ENCODE measurements at regions not wholly inside any gene's neighbourhood (a gene's known extent, or its start where the extent isn't known, plus 50 kb on each side); places are given as distances from the start of the nearest gene placed in this dataset.
"Not testable (repeated sequence)": the region's sequence is repeated elsewhere in the genome, so short reads cannot be mapped to it uniquely, and the experiment has no call there.

GRCh38 chr1:232868793-232869491, 63.7 kb downstream of the MAP10 start:
- no peaks in the 10 kb centered on the region for H3K9me3 ChIP-seq (ENCODE audit: control insufficient read depth in 1 of 2, insufficient read depth in 1 of 2, low read depth in 1 of 2, low read length in 2 of 2)
- POLR2A ChIA-PET, result interaction anchor here (0.6 to 1.4 kb wide), 11 partner anchors 9 to 345 kb away, joined by 3 to 5 read pairs (median 3); partner anchors contain the start of gene SIPA1L2
- TF ChIP-seq CEBPB (IDR thresholded peaks at IDR 0.05; ENCODE audit: low read depth), result peak; percentile 83
- TF ChIP-seq, protein P1, sequence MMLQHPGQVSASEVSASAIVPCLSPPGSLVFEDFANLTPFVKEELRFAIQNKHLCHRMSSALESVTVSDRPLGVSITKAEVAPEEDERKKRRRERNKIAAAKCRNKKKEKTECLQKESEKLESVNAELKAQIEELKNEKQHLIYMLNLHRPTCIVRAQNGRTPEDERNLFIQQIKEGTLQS (IDR thresholded peaks at IDR 0.05), result peak; percentile 25; the same call in 1 of the 2 replicates
- peak; percentile 51; the same call in 1 of the 2 replicates for TF ChIP-seq SP1 (IDR thresholded peaks at IDR 0.05; ENCODE audit: low read depth)
- TF ChIP-seq EZH2 (IDR thresholded peaks at IDR 0.05), result no peak
- TF ChIP-seq CBX3 (IDR thresholded peaks at IDR 0.05; ENCODE audit: low read depth), result peak; percentile 66; the same call in 1 of the 2 replicates
- TF ChIP-seq EGR1 (IDR thresholded peaks at IDR 0.05; ENCODE audit: low read depth), result no peak
- peak; percentile 23; the same call in 1 of the 2 replicates for TF ChIP-seq JUND (IDR thresholded peaks at IDR 0.05)
- TF ChIP-seq POLR2AphosphoS5 (IDR thresholded peaks at IDR 0.05; ENCODE audit: low read depth, low read length), result peak; percentile 90
- TF ChIP-seq SIN3A (IDR thresholded peaks at IDR 0.05; ENCODE audit: low read depth), result peak; percentile 68; the same call in 1 of the 2 replicates
- peak; percentile 44; the same call in 1 of the 2 replicates for TF ChIP-seq SRF (IDR thresholded peaks at IDR 0.05; ENCODE audit: low read depth)
- TF ChIP-seq, protein P2, sequence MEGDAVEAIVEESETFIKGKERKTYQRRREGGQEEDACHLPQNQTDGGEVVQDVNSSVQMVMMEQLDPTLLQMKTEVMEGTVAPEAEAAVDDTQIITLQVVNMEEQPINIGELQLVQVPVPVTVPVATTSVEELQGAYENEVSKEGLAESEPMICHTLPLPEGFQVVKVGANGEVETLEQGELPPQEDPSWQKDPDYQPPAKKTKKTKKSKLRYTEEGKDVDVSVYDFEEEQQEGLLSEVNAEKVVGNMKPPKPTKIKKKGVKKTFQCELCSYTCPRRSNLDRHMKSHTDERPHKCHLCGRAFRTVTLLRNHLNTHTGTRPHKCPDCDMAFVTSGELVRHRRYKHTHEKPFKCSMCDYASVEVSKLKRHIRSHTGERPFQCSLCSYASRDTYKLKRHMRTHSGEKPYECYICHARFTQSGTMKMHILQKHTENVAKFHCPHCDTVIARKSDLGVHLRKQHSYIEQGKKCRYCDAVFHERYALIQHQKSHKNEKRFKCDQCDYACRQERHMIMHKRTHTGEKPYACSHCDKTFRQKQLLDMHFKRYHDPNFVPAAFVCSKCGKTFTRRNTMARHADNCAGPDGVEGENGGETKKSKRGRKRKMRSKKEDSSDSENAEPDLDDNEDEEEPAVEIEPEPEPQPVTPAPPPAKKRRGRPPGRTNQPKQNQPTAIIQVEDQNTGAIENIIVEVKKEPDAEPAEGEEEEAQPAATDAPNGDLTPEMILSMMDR (IDR thresholded peaks at IDR 0.05 in 2 of 3, conservative IDR thresholded peaks at IDR 0.05 in 1 of 3; ENCODE audit: borderline replicate concordance in 1 of 3, insufficient read depth in 1 of 3, low read depth in 2 of 3, low read length in 2 of 3), result no peak
- no peak for TF ChIP-seq TCF7L2 (IDR thresholded peaks at IDR 0.05; ENCODE audit: borderline replicate concordance, extremely low read depth, insufficient read depth, insufficient read length)
- TF ChIP-seq, protein P3, sequence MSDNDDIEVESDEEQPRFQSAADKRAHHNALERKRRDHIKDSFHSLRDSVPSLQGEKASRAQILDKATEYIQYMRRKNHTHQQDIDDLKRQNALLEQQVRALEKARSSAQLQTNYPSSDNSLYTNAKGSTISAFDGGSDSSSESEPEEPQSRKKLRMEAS (IDR thresholded peaks at IDR 0.05), result no peak; the same call in 1 of the 2 replicates
- no peak for TF ChIP-seq EZH2phosphoT487 (IDR thresholded peaks at IDR 0.05; ENCODE audit: borderline replicate concordance)
- TF ChIP-seq YY1 (IDR thresholded peaks at IDR 0.05; ENCODE audit: extremely low read depth, insufficient replicate concordance, low read depth, low read length), result no peak
- intact Hi-C loops (cut with micrococcal nuclease), result no loop called here
- H3K79me2 ChIP-seq (ENCODE audit: insufficient read depth, low read length), result no peaks in the 10 kb centered on the region
- H3K4me3 ChIP-seq (replicated peaks in 1 of 2; ENCODE audit: low read depth in 1 of 2, low read length in 2 of 2), result no peak overlapping the region
- no peaks in the 10 kb centered on the region for H4K20me1 ChIP-seq (ENCODE audit: insufficient read depth)
- no peak overlapping the region for H3K27ac ChIP-seq (ENCODE audit: low read depth, low read length)
- RAD21 ChIA-PET (ENCODE audit: low non-redundant PET in 1 of 2, low total read pairs in 2 of 2, uncharacterized antibody in 2 of 2, unreplicated experiment in 2 of 2), result no interaction called here
- CTCF ChIA-PET, result interaction anchor here (1.1 kb wide), 1 partner anchor 11 kb away, joined by 6 read pairs; no protein-coding TSS in a partner anchor
- H3K4me2 ChIP-seq (ENCODE audit: low read length), result no peak overlapping the region
- H3K36me3 ChIP-seq (ENCODE audit: control insufficient read depth in 1 of 2, insufficient read depth in 2 of 2, low read length in 2 of 2), result no peaks in the 10 kb centered on the region
- H3K27me3 ChIP-seq (ENCODE audit: insufficient read depth, low read length), result no peaks in the 10 kb centered on the region
- H2AFZ ChIP-seq (ENCODE audit: low read depth, low read length, poor library complexity, severe bottlenecking), result no peak overlapping the region
- BruUV-seq (replicated peaks), result TSS peak; percentile 100
- ATAC-seq (peak; percentile 65), DNase-seq (ENCODE audit: low read depth, low spot score) (peak; percentile 45)
- no peaks in the 10 kb centered on the region for H3K9me2 ChIP-seq (ENCODE audit: insufficient read depth)
- H3K4me1 ChIP-seq (ENCODE audit: control insufficient read depth in 1 of 2, insufficient read depth in 2 of 2, low read length in 2 of 2), result peaks cover 4 to 7% of the 10 kb centered on the region in 2 experiments; a peak in 2 of 4 replicates
- no peak overlapping the region for H3K9ac ChIP-seq (ENCODE audit: low read length)

DNA sequence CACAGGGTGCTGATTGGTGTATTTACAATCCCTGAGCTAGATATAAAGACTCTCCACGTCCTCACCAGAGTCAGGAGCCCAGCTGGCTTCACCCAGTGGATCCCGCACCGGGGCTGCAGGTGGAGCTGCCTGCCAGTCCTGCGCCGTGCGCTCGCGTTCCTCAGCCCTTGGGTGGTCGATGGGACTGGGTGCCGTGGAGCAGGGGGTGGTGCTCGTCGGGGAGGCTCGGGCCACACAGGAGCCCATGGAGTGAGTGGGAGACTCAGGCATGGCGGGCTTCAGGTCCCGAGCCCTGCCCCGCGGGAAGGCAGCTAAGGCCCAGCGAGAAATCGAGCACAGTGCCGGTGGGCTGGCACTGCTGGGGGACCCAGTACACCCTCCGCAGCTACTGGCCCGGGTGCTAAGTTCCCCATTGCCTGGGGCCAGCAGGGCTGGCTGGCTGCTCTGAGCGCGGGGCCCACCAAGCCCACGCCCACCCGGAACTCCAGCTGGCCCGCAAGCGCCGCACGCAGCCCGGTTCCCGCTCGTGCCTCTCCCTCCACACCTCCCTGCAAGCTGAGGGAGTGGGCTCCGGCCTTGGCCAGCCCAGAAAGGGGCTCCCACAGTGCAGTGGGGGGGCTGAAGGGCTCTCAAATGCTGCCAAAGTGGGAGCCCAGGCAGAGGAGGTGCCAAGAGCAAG, 66.2 kb downstream of the MAP10 start:
- intact Hi-C loops (cut with micrococcal nuclease); H3K79me2 ChIP-seq (ENCODE audit: insufficient read depth, low read length); H3K9me2 ChIP-seq (ENCODE audit: insufficient read depth); H3K9me3 ChIP-seq (ENCODE audit: control insufficient read depth in 1 of 2, insufficient read depth in 1 of 2, low read depth in 1 of 2, low read length in 2 of 2); RAD21 ChIA-PET (ENCODE audit: low non-redundant PET in 1 of 2, low total read pairs in 2 of 2, uncharacterized antibody in 2 of 2, unreplicated experiment in 2 of 2); BruUV-seq (replicated peaks); H3K4me2 ChIP-seq (ENCODE audit: low read length); H3K4me1 ChIP-seq (ENCODE audit: control insufficient read depth in 1 of 2, insufficient read depth in 2 of 2, low read length in 2 of 2); POLR2A ChIA-PET; H3K27ac ChIP-seq (ENCODE audit: low read depth, low read length); H3K27me3 ChIP-seq (ENCODE audit: insufficient read depth, low read length); H3K9ac ChIP-seq (ENCODE audit: low read length); DNase-seq (ENCODE audit: low read depth, low spot score); H2AFZ ChIP-seq (ENCODE audit: low read depth, low read length, poor library complexity, severe bottlenecking); CTCF ChIA-PET; H4K20me1 ChIP-seq (ENCODE audit: insufficient read depth); H3K4me3 ChIP-seq (replicated peaks in 1 of 2; ENCODE audit: low read depth in 1 of 2, low read length in 2 of 2); H3K36me3 ChIP-seq (ENCODE audit: control insufficient read depth in 1 of 2, insufficient read depth in 2 of 2, low read length in 2 of 2); ATAC-seq: not testable (repeated sequence)

All from HCT116 (cell line).